ENCODE measurements at regions not wholly inside any gene's neighbourhood (a gene's known extent, or its start where the extent isn't known, plus 50 kb on each side); places are given as distances from the start of the nearest gene placed in this dataset.

DNA sequence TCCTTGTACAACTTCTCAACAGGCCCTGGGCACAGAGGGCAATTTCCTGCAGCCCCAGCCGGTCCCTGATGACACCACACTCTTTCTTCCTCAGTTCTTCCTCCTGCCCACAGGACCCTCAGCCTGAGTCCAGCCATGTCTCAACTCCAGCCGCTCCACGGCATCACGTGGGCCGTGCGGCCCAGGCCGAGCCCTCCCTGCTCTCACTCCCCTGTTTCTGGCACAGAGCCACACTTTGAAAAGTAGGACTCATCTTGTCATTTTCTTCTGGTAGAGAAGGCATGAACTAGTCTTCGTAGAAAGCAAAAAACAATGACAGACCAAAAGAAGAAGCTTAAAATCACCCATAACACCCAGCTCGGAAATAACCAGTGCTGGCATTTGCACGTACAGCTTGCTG is 404.7 kb upstream of the IRX1 start (continued):
- TF ChIP-seq CBX8 (IDR thresholded peaks at IDR 0.05; ENCODE audit: borderline replicate concordance, low read depth, low read length) = no peak
